Stomach smooth muscle (tissue), 2 donors: ENCODE measurements at regions not wholly inside any gene's neighbourhood (a gene's known extent, or its start where the extent isn't known, plus 50 kb on each side); places are given as distances from the start of the nearest gene placed in this dataset.
"Not testable (repeated sequence)": the region's sequence is repeated elsewhere in the genome, so short reads cannot be mapped to it uniquely, and the experiment has no call there.

Experiments
- H3K27ac ChIP-seq: one replicate; pipeline ENCODE4 v1.7.0; 2013; ENCODE audit warnings: mild to moderate bottlenecking, low read length, inconsistent platforms
- H3K27me3 ChIP-seq, 2 donors: one replicate each; pipeline ENCODE4 v1.7.0; 2013; ENCODE audit warnings: low read length in 2 of 2; ENCODE audit not compliant: insufficient read depth in 2 of 2, control insufficient read depth in 1 of 2
- H3K36me3 ChIP-seq, 2 donors: one replicate each; pipeline ENCODE4 v1.7.0; 2013; ENCODE audit warnings: low read length in 2 of 2; ENCODE audit not compliant: control insufficient read depth in 2 of 2, insufficient read depth in 2 of 2
- H3K4me1 ChIP-seq: one replicate; pipeline ENCODE4 v1.7.0; 2013; ENCODE audit warnings: low read length; ENCODE audit not compliant: control insufficient read depth, insufficient read depth
- H3K4me3 ChIP-seq, 2 donors: one replicate each; pipeline ENCODE4 v1.7.0; 2013; ENCODE audit warnings: low read length in 2 of 2
- H3K9ac ChIP-seq, 2 donors: one replicate each; pipeline ENCODE4 v1.7.0; 2013; ENCODE audit warnings: low read length in 2 of 2, mild to moderate bottlenecking in 1 of 2
- H3K9me3 ChIP-seq, 2 donors: one replicate each; pipeline ENCODE4 v1.7.0; 2013; ENCODE audit warnings: low read length in 2 of 2; ENCODE audit not compliant: control insufficient read depth in 2 of 2
- donor health status: healthy.
- donor health status: Pancreatic carcinoma.

GRCh38 chr2:113365290-113365689 lies 72.2 kb upstream of the ZNG1B start:
- H3K27ac ChIP-seq, H3K9ac ChIP-seq, H3K36me3 ChIP-seq, H3K27me3 ChIP-seq, H3K4me3 ChIP-seq, H3K4me1 ChIP-seq, H3K9me3 ChIP-seq: not testable (repeated sequence)

GRCh38 chr2:113361051-113361450 lies 76.4 kb upstream of the ZNG1B start:
- Histone ChIP-seq H3K9me3 (no peaks in the 10 kb centered on the region), H3K27ac (no peak overlapping the region), H3K9ac (no peak overlapping the region), H3K27me3 (no peaks in the 10 kb centered on the region), H3K4me3 (no peak overlapping the region), H3K4me1 (no peaks in the 10 kb centered on the region), H3K36me3 (no peaks in the 10 kb centered on the region)

- Histone ChIP-seq H3K9me3 (no peaks in the 10 kb centered on the region), H3K27ac (no peak overlapping the region), H3K36me3 (no peaks in the 10 kb centered on the region)
These were observed 78.3 kb upstream of the PAX8 start for GRCh38 chr2:113357071-113357470.

GRCh38 chr2:113356284-113356683 lies 77.6 kb upstream of the PAX8 start:
- not testable (repeated sequence) for H3K27ac ChIP-seq, H3K9ac ChIP-seq, H3K4me3 ChIP-seq, H3K36me3 ChIP-seq, H3K9me3 ChIP-seq, H3K4me1 ChIP-seq, H3K27me3 ChIP-seq

More at GRCh38 chr2:113357071-113357470, 78.3 kb upstream of the PAX8 start:
- Histone ChIP-seq H3K4me1 (no peaks in the 10 kb centered on the region), H3K4me3 (no peak overlapping the region), H3K9ac (no peak overlapping the region), H3K27me3 (no peaks in the 10 kb centered on the region)

GRCh38 chr2:113355339-113356015 lies 76.8 kb upstream of the PAX8 start:
- not testable (repeated sequence) for H3K4me1 ChIP-seq, H3K4me3 ChIP-seq, H3K9me3 ChIP-seq, H3K27ac ChIP-seq, H3K36me3 ChIP-seq, H3K9ac ChIP-seq, H3K27me3 ChIP-seq

- Histone ChIP-seq H3K9ac (no peak overlapping the region), H3K27ac (no peak overlapping the region), H3K4me3 (no peak overlapping the region), H3K27me3 (no peaks in the 10 kb centered on the region), H3K36me3 (no peaks in the 10 kb centered on the region), H3K4me1 (no peaks in the 10 kb centered on the region), H3K9me3 (no peaks in the 10 kb centered on the region)
These were observed 72.9 kb upstream of the PAX8 start for GRCh38 chr2:113351375-113352355.

- not testable (repeated sequence) for H3K27me3 ChIP-seq
These were observed 65.1 kb upstream of the PAX8 start for GRCh38 chr2:113343800-113344199.

GRCh38 chr2:113342650-113343049 lies 63.9 kb upstream of the PAX8 start:
- no peaks in the 10 kb centered on the region for H3K9me3 ChIP-seq
- H3K4me3 ChIP-seq: no peak overlapping the region
- no peaks in the 10 kb centered on the region for H3K27me3 ChIP-seq
- no peaks in the 10 kb centered on the region for H3K4me1 ChIP-seq
- no peaks in the 10 kb centered on the region for H3K36me3 ChIP-seq
- no peak overlapping the region for H3K27ac ChIP-seq
- H3K9ac ChIP-seq: no peak overlapping the region

More at GRCh38 chr2:113343800-113344199, 65.1 kb upstream of the PAX8 start:
- not testable (repeated sequence) for H3K4me1 ChIP-seq, H3K9me3 ChIP-seq, H3K4me3 ChIP-seq, H3K36me3 ChIP-seq, H3K27ac ChIP-seq, H3K9ac ChIP-seq

GRCh38 chr2:113341870-113342253 lies 63.1 kb upstream of the PAX8 start:
- H3K27me3 ChIP-seq, H3K4me3 ChIP-seq, H3K27ac ChIP-seq, H3K9me3 ChIP-seq, H3K9ac ChIP-seq, H3K4me1 ChIP-seq, H3K36me3 ChIP-seq: not testable (repeated sequence)

- no peak overlapping the region for H3K27ac ChIP-seq
- no peaks in the 10 kb centered on the region for H3K36me3 ChIP-seq
- H3K9me3 ChIP-seq: no peaks in the 10 kb centered on the region
- no peaks in the 10 kb centered on the region for H3K27me3 ChIP-seq
- no peak overlapping the region for H3K9ac ChIP-seq
- H3K4me1 ChIP-seq: no peaks in the 10 kb centered on the region
- no peak overlapping the region for H3K4me3 ChIP-seq
These were observed 62.6 kb upstream of the PAX8 start for GRCh38 chr2:113341191-113341869.
